ENCODE measurements at regions not wholly inside any gene's neighbourhood (a gene's known extent, or its start where the extent isn't known, plus 50 kb on each side); places are given as distances from the start of the nearest gene placed in this dataset.

GRCh38 chr7:82625377-82625776, 181.8 kb upstream of the CACNA2D1 start:
- Mint-ChIP-seq H3K4me3 (no peak overlapping the region), H3K27ac (no peak overlapping the region), H3K9me3 (peaks cover 0 to 8% (median 2%) of the 10 kb centered on the region in 8 donors), H3K36me3 (no peaks in the 10 kb centered on the region), H3K27me3 (no peaks in the 10 kb centered on the region), H3K4me1 (no peaks in the 10 kb centered on the region)
- Histone ChIP-seq H3K4me3 (ENCODE audit: low read length in 2 of 2) (no peak overlapping the region), H3K27me3 (ENCODE audit: insufficient read depth, low read length) (no peaks in the 10 kb centered on the region), H3K4me1 (ENCODE audit: insufficient read depth, low read length) (no peaks in the 10 kb centered on the region), H3K36me3 (ENCODE audit: insufficient read depth, low read length) (no peaks in the 10 kb centered on the region), H3K9me3 (ENCODE audit: control insufficient read depth in 1 of 2, low read length in 2 of 2) (no peaks in the 10 kb centered on the region), H3K27ac (ENCODE audit: low read depth, low read length) (no peak overlapping the region)
- CTCF ChIA-PET (ENCODE audit: partially characterized antibody): no interaction called here
- POLR2A ChIA-PET (ENCODE audit: partially characterized antibody): no interaction called here
- intact Hi-C loops (cut with micrococcal nuclease): no loop called here
- no peak for DNase-seq

GRCh38 chr7:82624965-82625364, 181.4 kb upstream of the CACNA2D1 start:
- Mint-ChIP-seq H3K9me3 (peaks cover 0 to 8% (median 2%) of the 10 kb centered on the region in 8 donors), H3K27ac (no peak overlapping the region), H3K4me1 (no peaks in the 10 kb centered on the region), H3K27me3 (no peaks in the 10 kb centered on the region), H3K4me3 (no peak overlapping the region), H3K36me3 (no peaks in the 10 kb centered on the region)
- Histone ChIP-seq H3K9me3 (ENCODE audit: control insufficient read depth in 1 of 2, low read length in 2 of 2) (no peaks in the 10 kb centered on the region), H3K4me3 (ENCODE audit: low read length in 2 of 2) (no peak overlapping the region), H3K36me3 (ENCODE audit: insufficient read depth, low read length) (no peaks in the 10 kb centered on the region), H3K27me3 (ENCODE audit: insufficient read depth, low read length) (no peaks in the 10 kb centered on the region), H3K4me1 (ENCODE audit: insufficient read depth, low read length) (no peaks in the 10 kb centered on the region), H3K27ac (ENCODE audit: low read depth, low read length) (no peak overlapping the region)
- ChIA-PET POLR2A (ENCODE audit: partially characterized antibody) (no interaction called here), CTCF (ENCODE audit: partially characterized antibody) (no interaction called here)
- intact Hi-C loops (cut with micrococcal nuclease): no loop called here
- DNase-seq: no peak

- Mint-ChIP-seq H3K9me3 (peaks cover 0 to 8% (median 4%) of the 10 kb centered on the region in 8 donors), H3K36me3 (no peaks in the 10 kb centered on the region), H3K4me1 (no peaks in the 10 kb centered on the region), H3K27me3 (no peaks in the 10 kb centered on the region), H3K4me3 (no peak overlapping the region), H3K27ac (no peak overlapping the region)
- no peaks in the 10 kb centered on the region for H3K9me3 ChIP-seq (ENCODE audit: control insufficient read depth in 1 of 2, low read length in 2 of 2)
- H3K4me1 ChIP-seq (ENCODE audit: insufficient read depth, low read length): no peaks in the 10 kb centered on the region
- no peak for DNase-seq
- no peaks in the 10 kb centered on the region for H3K27me3 ChIP-seq (ENCODE audit: insufficient read depth, low read length)
- intact Hi-C loops (cut with micrococcal nuclease): no loop called here
- H3K4me3 ChIP-seq (ENCODE audit: low read length in 2 of 2): no peak overlapping the region
- no peaks in the 10 kb centered on the region for H3K36me3 ChIP-seq (ENCODE audit: insufficient read depth, low read length)
- ChIA-PET CTCF (ENCODE audit: partially characterized antibody) (no interaction called here), POLR2A (ENCODE audit: partially characterized antibody) (no interaction called here)
- H3K27ac ChIP-seq (ENCODE audit: low read depth, low read length): no peak overlapping the region
Observed at GRCh38 chr7:82624337-82624736, 180.8 kb upstream of the CACNA2D1 start.

- DNase-seq: no peak
- Mint-ChIP-seq H3K27ac (no peak overlapping the region), H3K9me3 (peaks cover 0 to 8% (median 4%) of the 10 kb centered on the region in 8 donors), H3K4me1 (no peaks in the 10 kb centered on the region), H3K4me3 (no peak overlapping the region), H3K36me3 (no peaks in the 10 kb centered on the region), H3K27me3 (no peaks in the 10 kb centered on the region)
- no peaks in the 10 kb centered on the region for H3K27me3 ChIP-seq (ENCODE audit: insufficient read depth, low read length)
- ChIA-PET CTCF (ENCODE audit: partially characterized antibody) (no interaction called here), POLR2A (ENCODE audit: partially characterized antibody) (no interaction called here)
- no peaks in the 10 kb centered on the region for H3K36me3 ChIP-seq (ENCODE audit: insufficient read depth, low read length)
- H3K4me3 ChIP-seq (ENCODE audit: low read length in 2 of 2): no peak overlapping the region
- H3K27ac ChIP-seq (ENCODE audit: low read depth, low read length): no peak overlapping the region
- no peaks in the 10 kb centered on the region for H3K9me3 ChIP-seq (ENCODE audit: control insufficient read depth in 1 of 2, low read length in 2 of 2)
- no peaks in the 10 kb centered on the region for H3K4me1 ChIP-seq (ENCODE audit: insufficient read depth, low read length)
- intact Hi-C loops (cut with micrococcal nuclease): no loop called here
Observed at GRCh38 chr7:82623812-82624211, 180.2 kb upstream of the CACNA2D1 start.

- H3K9me3 ChIP-seq (ENCODE audit: control insufficient read depth in 1 of 2, low read length in 2 of 2): no peaks in the 10 kb centered on the region
- intact Hi-C loops (cut with micrococcal nuclease): no loop called here
- H3K4me3 ChIP-seq (ENCODE audit: low read length in 2 of 2): no peak overlapping the region
- no peaks in the 10 kb centered on the region for H3K4me1 Mint-ChIP-seq
- H3K4me3 Mint-ChIP-seq: no peak overlapping the region
- no peak overlapping the region for H3K27ac ChIP-seq (ENCODE audit: low read depth, low read length)
- no peak overlapping the region for H3K27ac Mint-ChIP-seq
- CTCF ChIA-PET (ENCODE audit: partially characterized antibody): no interaction called here
- H3K36me3 Mint-ChIP-seq: no peaks in the 10 kb centered on the region
- H3K9me3 Mint-ChIP-seq: peaks cover 0 to 11% (median 6%) of the 10 kb centered on the region in 8 donors
- no peaks in the 10 kb centered on the region for H3K4me1 ChIP-seq (ENCODE audit: insufficient read depth, low read length)
- H3K27me3 ChIP-seq (ENCODE audit: insufficient read depth, low read length): no peaks in the 10 kb centered on the region
- POLR2A ChIA-PET (ENCODE audit: partially characterized antibody): no interaction called here
- no peak for DNase-seq
- H3K36me3 ChIP-seq (ENCODE audit: insufficient read depth, low read length): no peaks in the 10 kb centered on the region
- H3K27me3 Mint-ChIP-seq: no peaks in the 10 kb centered on the region
Observed at GRCh38 chr7:82617156-82617555, 173.6 kb upstream of the CACNA2D1 start.

GRCh38 chr7:82616059-82616728, 172.6 kb upstream of the CACNA2D1 start:
- Mint-ChIP-seq H3K4me3 (no peak overlapping the region), H3K9me3 (peaks cover 0 to 11% (median 4%) of the 10 kb centered on the region in 8 donors), H3K36me3 (no peaks in the 10 kb centered on the region), H3K27ac (no peak overlapping the region), H3K27me3 (no peaks in the 10 kb centered on the region), H3K4me1 (no peaks in the 10 kb centered on the region)
- no peak overlapping the region for H3K4me3 ChIP-seq (ENCODE audit: low read length in 2 of 2)
- no peaks in the 10 kb centered on the region for H3K4me1 ChIP-seq (ENCODE audit: insufficient read depth, low read length)
- intact Hi-C loops (cut with micrococcal nuclease): no loop called here
- H3K36me3 ChIP-seq (ENCODE audit: insufficient read depth, low read length): no peaks in the 10 kb centered on the region
- H3K27ac ChIP-seq (ENCODE audit: low read depth, low read length): no peak overlapping the region
- ChIA-PET CTCF (ENCODE audit: partially characterized antibody) (no interaction called here), POLR2A (ENCODE audit: partially characterized antibody) (no interaction called here)
- H3K9me3 ChIP-seq (ENCODE audit: control insufficient read depth in 1 of 2, low read length in 2 of 2): no peaks in the 10 kb centered on the region
- H3K27me3 ChIP-seq (ENCODE audit: insufficient read depth, low read length): no peaks in the 10 kb centered on the region
- no peak for DNase-seq

- POLR2A ChIA-PET (ENCODE audit: partially characterized antibody): no interaction called here
- H3K36me3 Mint-ChIP-seq: no peaks in the 10 kb centered on the region
- no peak overlapping the region for H3K4me3 ChIP-seq (ENCODE audit: low read length in 2 of 2)
- no peaks in the 10 kb centered on the region for H3K9me3 ChIP-seq (ENCODE audit: control insufficient read depth in 1 of 2, low read length in 2 of 2)
- no peaks in the 10 kb centered on the region for H3K27me3 Mint-ChIP-seq
- H3K4me1 ChIP-seq (ENCODE audit: insufficient read depth, low read length): no peaks in the 10 kb centered on the region
- no peak overlapping the region for H3K27ac Mint-ChIP-seq
- CTCF ChIA-PET (ENCODE audit: partially characterized antibody): no interaction called here
- no peak for DNase-seq
- H3K36me3 ChIP-seq (ENCODE audit: insufficient read depth, low read length): no peaks in the 10 kb centered on the region
- intact Hi-C loops (cut with micrococcal nuclease): no loop called here
- no peak overlapping the region for H3K27ac ChIP-seq (ENCODE audit: low read depth, low read length)
- H3K27me3 ChIP-seq (ENCODE audit: insufficient read depth, low read length): no peaks in the 10 kb centered on the region
- H3K9me3 Mint-ChIP-seq: peaks cover 0 to 9% (median 3%) of the 10 kb centered on the region in 8 donors
- H3K4me3 Mint-ChIP-seq: no peak overlapping the region
- H3K4me1 Mint-ChIP-seq: no peaks in the 10 kb centered on the region
Observed at GRCh38 chr7:82615527-82615926, 171.9 kb upstream of the CACNA2D1 start.

GRCh38 chr7:82609746-82610145, 166.2 kb upstream of the CACNA2D1 start:
- no peaks in the 10 kb centered on the region for H3K9me3 ChIP-seq (ENCODE audit: control insufficient read depth in 1 of 2, low read length in 2 of 2)
- no peaks in the 10 kb centered on the region for H3K4me1 Mint-ChIP-seq
- H3K4me3 ChIP-seq (ENCODE audit: low read length in 2 of 2): no peak overlapping the region
- intact Hi-C loops (cut with micrococcal nuclease): no loop called here
- H3K9me3 Mint-ChIP-seq: peaks cover 0 to 5% (median under 1%) of the 10 kb centered on the region in 8 donors
- no peaks in the 10 kb centered on the region for H3K27me3 Mint-ChIP-seq
- no peak overlapping the region for H3K4me3 Mint-ChIP-seq
- no peaks in the 10 kb centered on the region for H3K36me3 ChIP-seq (ENCODE audit: insufficient read depth, low read length)
- CTCF ChIA-PET (ENCODE audit: partially characterized antibody): no interaction called here
- no peaks in the 10 kb centered on the region for H3K4me1 ChIP-seq (ENCODE audit: insufficient read depth, low read length)
- no peaks in the 10 kb centered on the region for H3K27me3 ChIP-seq (ENCODE audit: insufficient read depth, low read length)
- no peak overlapping the region for H3K27ac ChIP-seq (ENCODE audit: low read depth, low read length)
- POLR2A ChIA-PET (ENCODE audit: partially characterized antibody): no interaction called here
- no peak overlapping the region for H3K27ac Mint-ChIP-seq
- no peaks in the 10 kb centered on the region for H3K36me3 Mint-ChIP-seq
- DNase-seq: no peak
